ENCODE measurements at regions not wholly inside any gene's neighbourhood (a gene's known extent, or its start where the extent isn't known, plus 50 kb on each side); places are given as distances from the start of the nearest gene placed in this dataset.

DNA sequence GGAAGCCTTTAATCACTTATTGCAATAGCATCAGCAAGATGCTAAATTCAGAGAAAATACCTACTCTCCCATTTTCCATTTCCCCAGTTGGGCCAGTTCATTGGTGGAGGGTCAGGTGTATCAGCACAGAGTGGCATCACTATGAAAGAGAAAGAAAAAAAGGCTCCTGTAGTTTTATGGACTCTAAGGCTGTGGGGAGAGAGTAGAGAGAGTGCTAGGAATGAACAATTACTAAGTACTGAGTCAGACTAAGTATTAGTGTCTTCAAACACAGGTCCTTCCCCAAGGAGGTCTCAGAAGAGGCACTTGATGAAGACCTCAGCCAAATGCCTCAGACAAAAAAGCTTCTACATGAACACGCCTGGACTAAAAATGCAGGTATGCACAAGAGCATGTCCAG, 1061.9 kb downstream of the FSTL5 start:
- DNase-seq, result no peak

DNA sequence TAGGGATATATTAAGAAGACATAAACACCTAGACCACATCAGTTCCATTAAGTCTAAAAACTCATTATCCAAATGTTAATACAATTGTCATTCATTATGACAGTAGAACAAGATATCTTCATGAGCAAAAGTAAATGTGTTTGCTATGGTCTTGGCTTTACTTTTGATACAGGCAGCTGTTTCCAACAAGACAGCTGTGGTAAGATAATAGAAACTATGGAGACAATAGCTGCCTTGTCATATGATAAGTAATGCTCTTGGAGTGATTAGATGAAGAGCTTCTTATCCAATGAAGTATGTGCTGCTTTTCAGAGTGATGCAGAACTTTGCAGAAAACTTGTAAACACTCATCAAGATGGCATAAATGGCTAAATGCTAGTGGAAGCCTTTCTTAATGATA, 1066.0 kb downstream of the FSTL5 start:
- DNase-seq, result no peak

DNA sequence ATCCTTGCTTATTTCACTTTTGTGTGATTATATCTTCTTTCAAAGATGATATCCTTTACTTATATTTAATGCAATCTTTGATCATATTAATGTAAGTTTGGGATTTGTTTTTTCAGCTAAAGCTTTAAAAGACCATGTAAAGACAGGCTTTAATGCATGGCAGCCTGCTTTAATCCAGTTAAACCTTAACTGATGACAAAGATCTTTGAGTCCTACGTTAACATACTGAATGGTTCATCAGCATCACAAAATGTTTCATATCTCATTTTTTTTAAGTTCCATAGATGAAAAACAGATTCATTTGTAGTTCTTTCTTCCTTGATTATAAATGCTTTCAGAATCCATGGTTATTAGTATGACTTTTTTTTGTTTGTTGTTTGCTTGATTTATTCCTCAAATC, 1102.8 kb downstream of the FSTL5 start:
- DNase-seq, result no peak

All from NCI-H2171 treated with DMSO at 0.1 percent for 48 hours (cell line).